SK-N-MC (cell line): ENCODE measurements at regions not wholly inside any gene's neighbourhood (a gene's known extent, or its start where the extent isn't known, plus 50 kb on each side); places are given as distances from the start of the nearest gene placed in this dataset.

Source experiments
- DNase-seq: peaks from one replicate; pipeline ENCODE4 v3.0.0-alpha.2; 2011; ENCODE audit warnings: low read depth, low spot score
- H3K27ac ChIP-seq: fragments of 200-600 bp; sonication (generic); 2 replicates; pipeline ENCODE4 v1.5.1; 2016; ENCODE audit warnings: mixed run types
- H3K36me3 ChIP-seq: fragments of 200-600 bp; sonication (generic); 2 replicates; pipeline ENCODE4 v1.6.1; 2017; ENCODE audit warnings: antibody characterized with exemption, low read length, mixed read lengths; ENCODE audit not compliant: insufficient read depth
- H3K4me3 ChIP-seq: fragments of 200-600 bp; sonication (generic); 2 replicates; pipeline ENCODE4 v1.5.1; 2016
- H3K9ac ChIP-seq: fragments of 200-600 bp; sonication (generic); 2 replicates; pipeline ENCODE4 v1.8.0; 2017; ENCODE audit warnings: mixed run types, mixed read lengths; ENCODE audit not compliant: insufficient read length
- H3K9me3 ChIP-seq: fragments of 200-600 bp; sonication (generic); 2 replicates; pipeline ENCODE4 v1.6.1; 2017; ENCODE audit warnings: low read depth, mild to moderate bottlenecking, antibody characterized with exemption, low read length, moderate library complexity, mixed read lengths
- EZH2 ChIP-seq: fragments of 200-600 bp; sonication (generic); IDR thresholded peaks from one replicate; pipeline ENCODE4 v1.6.1; 2017; ENCODE audit warnings: antibody characterized with exemption
- FOXP2 ChIP-seq: optimal IDR thresholded peaks from 2 replicates; pipeline ENCODE3; 2011; ENCODE audit warnings: mild to moderate bottlenecking, moderate library complexity; ENCODE audit not compliant: insufficient read depth; ENCODE audit errors: extremely low read length, control extremely low read depth
- POLR2AphosphoS5 ChIP-seq: IDR thresholded peaks from 2 replicates; pipeline ENCODE4 v1.6.1; 2012; ENCODE audit warnings: mild to moderate bottlenecking, low read depth, low read length, borderline replicate concordance

GRCh38 chr11:109934151-109934550 lies 159.0 kb upstream of the ZC3H12C start:
- H3K4me3 ChIP-seq: no peak overlapping the region
- no peaks in the 10 kb centered on the region for H3K36me3 ChIP-seq
- H3K9ac ChIP-seq: no peak overlapping the region
- no peak for DNase-seq
- no peak overlapping the region for H3K27ac ChIP-seq
- TF ChIP-seq FOXP2 (no peak), POLR2AphosphoS5 (no peak), EZH2 (no peak)
- no peaks in the 10 kb centered on the region for H3K9me3 ChIP-seq

GRCh38 chr11:109936661-109937180 lies 156.5 kb upstream of the ZC3H12C start:
- H3K4me3 ChIP-seq: no peak overlapping the region
- no peak overlapping the region for H3K27ac ChIP-seq
- H3K9ac ChIP-seq: no peak overlapping the region
- no peak for DNase-seq
- no peaks in the 10 kb centered on the region for H3K9me3 ChIP-seq
- TF ChIP-seq FOXP2 (no peak), EZH2 (no peak)
- H3K36me3 ChIP-seq: no peaks in the 10 kb centered on the region

GRCh38 chr11:109937968-109938367 lies 155.2 kb upstream of the ZC3H12C start:
- Histone ChIP-seq H3K27ac (no peak overlapping the region), H3K4me3 (no peak overlapping the region), H3K9ac (no peak overlapping the region), H3K9me3 (no peaks in the 10 kb centered on the region), H3K36me3 (no peaks in the 10 kb centered on the region)
- no peak for DNase-seq
- TF ChIP-seq POLR2AphosphoS5: no peak
- TF ChIP-seq EZH2: no peak
- TF ChIP-seq FOXP2: no peak

- no peak overlapping the region for H3K9ac ChIP-seq
- no peak overlapping the region for H3K4me3 ChIP-seq
- DNase-seq: peak; percentile 86
- no peak overlapping the region for H3K27ac ChIP-seq
- H3K9me3 ChIP-seq: no peaks in the 10 kb centered on the region
- TF ChIP-seq POLR2AphosphoS5: no peak
- TF ChIP-seq EZH2: no peak
- TF ChIP-seq FOXP2: no peak
- no peaks in the 10 kb centered on the region for H3K36me3 ChIP-seq
Measured at GRCh38 chr11:109939166-109939810, 153.9 kb upstream of the ZC3H12C start.

- no peak overlapping the region for H3K27ac ChIP-seq
- no peak overlapping the region for H3K4me3 ChIP-seq
- no peaks in the 10 kb centered on the region for H3K36me3 ChIP-seq
- DNase-seq: no peak
- no peak overlapping the region for H3K9ac ChIP-seq
- TF ChIP-seq EZH2: no peak
- TF ChIP-seq POLR2AphosphoS5: no peak
- no peak for TF ChIP-seq FOXP2
- H3K9me3 ChIP-seq: no peaks in the 10 kb centered on the region
Measured at GRCh38 chr11:109940816-109941215, 152.4 kb upstream of the ZC3H12C start.

GRCh38 chr11:109945626-109946321 lies 147.4 kb upstream of the ZC3H12C start:
- Histone ChIP-seq H3K9ac (peak overlapping the region; percentile 59), H3K27ac (peak overlapping the region; percentile 96), H3K9me3 (peaks cover 14% of the 10 kb centered on the region; the same call in 1 of the 2 replicates), H3K4me3 (peak overlapping the region; percentile 73), H3K36me3 (no peaks in the 10 kb centered on the region)
- no peak for DNase-seq
- TF ChIP-seq EZH2: no peak
- TF ChIP-seq FOXP2: no peak
- TF ChIP-seq POLR2AphosphoS5: no peak

- Histone ChIP-seq H3K9me3 (peaks cover 14% of the 10 kb centered on the region; the same call in 1 of the 2 replicates), H3K9ac (peak overlapping the region; percentile 77), H3K27ac (peak overlapping the region; percentile 96), H3K36me3 (no peaks in the 10 kb centered on the region), H3K4me3 (peak overlapping the region; percentile 73)
- DNase-seq: peak; percentile 92
- peak; percentile 54 for TF ChIP-seq FOXP2
- no peak for TF ChIP-seq EZH2
Measured at GRCh38 chr11:109946322-109946846, 146.8 kb upstream of the ZC3H12C start.

GRCh38 chr11:109954534-109954933 lies 138.7 kb upstream of the ZC3H12C start:
- no peaks in the 10 kb centered on the region for H3K36me3 ChIP-seq
- H3K9me3 ChIP-seq: 0 out of 2 replicates have a peak, but pooled peaks cover 2% of the 10 kb centered on the region
- no peak overlapping the region for H3K9ac ChIP-seq
- TF ChIP-seq POLR2AphosphoS5 (no peak), FOXP2 (no peak), EZH2 (no peak)
- no peak overlapping the region for H3K4me3 ChIP-seq
- no peak for DNase-seq
- H3K27ac ChIP-seq: no peak overlapping the region
